Middle frontal gyrus (tissue), 1 donor: ENCODE measurements at regions not wholly inside any gene's neighbourhood (a gene's known extent, or its start where the extent isn't known, plus 50 kb on each side); places are given as distances from the start of the nearest gene placed in this dataset.

Experiments
- DNase-seq: peaks from one replicate; pipeline ENCODE4 v3.0.0-alpha.2; 2015; ENCODE audit warnings: low spot score; ENCODE audit errors: extremely low spot score

GRCh38 chr11:79857377-79858214 is 416.8 kb upstream of the TENM4 start:
- no peak for DNase-seq

GRCh38 chr11:79852176-79852575 is 411.3 kb upstream of the TENM4 start:
- DNase-seq: no peak

GRCh38 chr11:79845002-79845709 is 404.3 kb upstream of the TENM4 start:
- no peak for DNase-seq

GRCh38 chr11:79834015-79834414 is 393.2 kb upstream of the TENM4 start:
- no peak for DNase-seq

- no peak for DNase-seq
These were observed 389.6 kb upstream of the TENM4 start for GRCh38 chr11:79830446-79830845.

- DNase-seq: no peak
These were observed 389.1 kb upstream of the TENM4 start for GRCh38 chr11:79829891-79830290.

GRCh38 chr11:79822766-79823165 is 381.9 kb upstream of the TENM4 start:
- no peak for DNase-seq

GRCh38 chr11:79813551-79813950 is 372.7 kb upstream of the TENM4 start:
- DNase-seq: no peak

- DNase-seq: no peak
These were observed 368.7 kb upstream of the TENM4 start for GRCh38 chr11:79809487-79809886.

GRCh38 chr11:79807506-79807905 is 366.7 kb upstream of the TENM4 start:
- DNase-seq: no peak

GRCh38 chr11:79796704-79797103 is 355.9 kb upstream of the TENM4 start:
- DNase-seq: no peak

- no peak for DNase-seq
These were observed 353.9 kb upstream of the TENM4 start for GRCh38 chr11:79794484-79795393.

GRCh38 chr11:79794057-79794456 is 353.2 kb upstream of the TENM4 start:
- no peak for DNase-seq

- DNase-seq: no peak
These were observed 346.1 kb upstream of the TENM4 start for GRCh38 chr11:79786961-79787360.

- DNase-seq: no peak
These were observed 343.0 kb upstream of the TENM4 start for GRCh38 chr11:79783833-79784232.

- no peak for DNase-seq
These were observed 327.5 kb upstream of the TENM4 start for GRCh38 chr11:79768343-79768742.

GRCh38 chr11:79762279-79762921 is 321.6 kb upstream of the TENM4 start:
- no peak for DNase-seq

GRCh38 chr11:79758325-79758724 is 317.5 kb upstream of the TENM4 start:
- DNase-seq: no peak

GRCh38 chr11:79747406-79747805 is 306.6 kb upstream of the TENM4 start:
- no peak for DNase-seq

GRCh38 chr11:79744941-79745340 is 304.1 kb upstream of the TENM4 start:
- DNase-seq: no peak

GRCh38 chr11:79742176-79742575 is 301.3 kb upstream of the TENM4 start:
- DNase-seq: no peak
